ENCODE measurements at regions not wholly inside any gene's neighbourhood (a gene's known extent, or its start where the extent isn't known, plus 50 kb on each side); places are given as distances from the start of the nearest gene placed in this dataset.

GRCh38 chr3:95468331-95468730 is 1346.1 kb upstream of the EPHA6 start:
- Mint-ChIP-seq H3K27me3 (ENCODE audit: low read depth in 3 of 3) (no peaks in the 10 kb centered on the region), H3K4me3 (no peak overlapping the region), H3K27ac (no peak overlapping the region), H3K4me1 (no peaks in the 10 kb centered on the region), H3K36me3 (no peaks in the 10 kb centered on the region), H3K9me3 (peaks cover 0 to 4% (median 2%) of the 10 kb centered on the region in 7 donors)
- Histone ChIP-seq H3K9me3 (replicated peaks in 1 of 2; ENCODE audit: control insufficient read depth in 1 of 2, insufficient read depth in 1 of 2, low read length in 2 of 2) (peaks cover 3 to 4% of the 10 kb centered on the region in 2 donors), H3K79me2 (ENCODE audit: insufficient read depth, low read length) (no peaks in the 10 kb centered on the region), H3K4me3 (replicated peaks in 1 of 3; ENCODE audit: low read depth in 2 of 3, low read length in 3 of 3) (no peak overlapping the region), H3K4me1 (ENCODE audit: control insufficient read depth in 1 of 2, insufficient read depth in 2 of 2, low read length in 2 of 2) (no peaks in the 10 kb centered on the region), H3K9ac (ENCODE audit: insufficient read depth, low read length, poor library complexity, severe bottlenecking) (no peak overlapping the region), H4K20me1 (ENCODE audit: insufficient read depth, low read length) (no peaks in the 10 kb centered on the region), H3K27me3 (ENCODE audit: control insufficient read depth in 2 of 2, insufficient read depth in 2 of 2, low read length in 2 of 2) (no peaks in the 10 kb centered on the region), H3K27ac (ENCODE audit: low read depth in 1 of 2, low read length in 2 of 2) (no peak overlapping the region), H2AFZ (ENCODE audit: insufficient read depth, low read depth, low read length, poor library complexity, severe bottlenecking) (no peak overlapping the region), H3K4me2 (replicated peaks; ENCODE audit: extremely low read depth, low read length, poor library complexity, severe bottlenecking) (no peak overlapping the region), H3K36me3 (replicated peaks in 1 of 2; ENCODE audit: control insufficient read depth in 1 of 2, insufficient read depth in 2 of 2, low read length in 2 of 2) (no peaks in the 10 kb centered on the region)
- no peak for DNase-seq
- intact Hi-C loops (cut with micrococcal nuclease) = no loop called here
- WGBS (ENCODE audit: insufficient coverage) = no CpG with 5 or more reads among the region's 2 CpGs
- TF ChIP-seq CTCF (IDR thresholded peaks at IDR 0.05) = no peak

- Mint-ChIP-seq H3K9me3 (peaks cover 0 to 2% (median 0%) of the 10 kb centered on the region in 7 donors), H3K4me1 (no peaks in the 10 kb centered on the region), H3K27ac (no peak overlapping the region), H3K27me3 (ENCODE audit: low read depth in 3 of 3) (no peaks in the 10 kb centered on the region), H3K4me3 (no peak overlapping the region), H3K36me3 (no peaks in the 10 kb centered on the region)
- Histone ChIP-seq H3K36me3 (replicated peaks in 1 of 2; ENCODE audit: control insufficient read depth in 1 of 2, insufficient read depth in 2 of 2, low read length in 2 of 2) (no peaks in the 10 kb centered on the region), H4K20me1 (ENCODE audit: insufficient read depth, low read length) (no peaks in the 10 kb centered on the region), H2AFZ (ENCODE audit: insufficient read depth, low read depth, low read length, poor library complexity, severe bottlenecking) (no peak overlapping the region), H3K4me3 (replicated peaks in 1 of 3; ENCODE audit: low read depth in 2 of 3, low read length in 3 of 3) (no peak overlapping the region), H3K4me1 (ENCODE audit: control insufficient read depth in 1 of 2, insufficient read depth in 2 of 2, low read length in 2 of 2) (no peaks in the 10 kb centered on the region), H3K9ac (ENCODE audit: insufficient read depth, low read length, poor library complexity, severe bottlenecking) (no peak overlapping the region), H3K79me2 (ENCODE audit: insufficient read depth, low read length) (no peaks in the 10 kb centered on the region), H3K27me3 (ENCODE audit: control insufficient read depth in 2 of 2, insufficient read depth in 2 of 2, low read length in 2 of 2) (no peaks in the 10 kb centered on the region), H3K4me2 (replicated peaks; ENCODE audit: extremely low read depth, low read length, poor library complexity, severe bottlenecking) (no peak overlapping the region), H3K9me3 (replicated peaks in 1 of 2; ENCODE audit: control insufficient read depth in 1 of 2, insufficient read depth in 1 of 2, low read length in 2 of 2) (no peaks in the 10 kb centered on the region), H3K27ac (ENCODE audit: low read depth in 1 of 2, low read length in 2 of 2) (no peak overlapping the region)
- intact Hi-C loops (cut with micrococcal nuclease) = no loop called here
- no CpG with 5 or more reads among the region's 1 CpG for WGBS (ENCODE audit: insufficient coverage)
- no peak for TF ChIP-seq CTCF (IDR thresholded peaks at IDR 0.05)
- DNase-seq = no peak
Observed at GRCh38 chr3:95474338-95474737, 1340.1 kb upstream of the EPHA6 start.

All from CD14-positive monocyte (primary cell).